ENCODE measurements at regions not wholly inside any gene's neighbourhood (a gene's known extent, or its start where the extent isn't known, plus 50 kb on each side); places are given as distances from the start of the nearest gene placed in this dataset.

- TF ChIP-seq CTCF (conservative IDR thresholded peaks at IDR 0.05) (no peak), ZFX (IDR thresholded peaks at IDR 0.05) (no peak)
Measured at GRCh38 chr20:5492937-5493336, 117.9 kb downstream of the GPCPD1 start.

Measured in C4-2B (cell line).